22Rv1 (cell line): ENCODE measurements at regions not wholly inside any gene's neighbourhood (a gene's known extent, or its start where the extent isn't known, plus 50 kb on each side); places are given as distances from the start of the nearest gene placed in this dataset.

Source experiments
- CTCF ChIP-seq: fragments of 450-650 bp; IDR thresholded peaks from 2 replicates; pipeline ENCODE4 v1.5.1; 2017; ENCODE audit warnings: mild to moderate bottlenecking
- ZFX ChIP-seq: fragments of 450-650 bp; IDR thresholded peaks from 2 replicates; pipeline ENCODE4 v1.6.1; 2017; ENCODE audit warnings: antibody characterized with exemption, borderline replicate concordance

DNA sequence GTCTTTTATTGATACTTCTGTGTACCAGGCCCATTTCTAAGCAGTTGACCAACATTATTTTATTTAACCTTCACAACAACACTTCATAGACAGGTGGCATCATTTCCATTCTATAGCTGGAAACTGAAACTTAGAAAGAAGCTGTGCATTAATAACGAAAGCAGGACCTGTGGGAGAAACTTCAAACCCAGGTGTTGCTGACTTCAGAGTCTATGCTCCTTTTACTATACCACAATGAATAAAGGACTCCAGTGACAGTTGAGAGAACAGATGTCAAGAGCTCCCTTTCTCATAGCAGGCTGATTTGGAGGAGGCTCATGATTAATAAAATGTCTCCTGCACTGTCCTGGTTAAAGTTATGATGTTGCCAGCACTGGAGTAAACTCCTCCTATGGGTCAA lies 56.6 kb upstream of the POU3F2 start:
- no peak for TF ChIP-seq CTCF
- no peak for TF ChIP-seq ZFX
